ENCODE measurements at regions not wholly inside any gene's neighbourhood (a gene's known extent, or its start where the extent isn't known, plus 50 kb on each side); places are given as distances from the start of the nearest gene placed in this dataset.

GRCh38 chr1:98480271-98480670, 181.2 kb upstream of the SNX7 start:
- no peak for DNase-seq (ENCODE audit: low read depth)

DNA sequence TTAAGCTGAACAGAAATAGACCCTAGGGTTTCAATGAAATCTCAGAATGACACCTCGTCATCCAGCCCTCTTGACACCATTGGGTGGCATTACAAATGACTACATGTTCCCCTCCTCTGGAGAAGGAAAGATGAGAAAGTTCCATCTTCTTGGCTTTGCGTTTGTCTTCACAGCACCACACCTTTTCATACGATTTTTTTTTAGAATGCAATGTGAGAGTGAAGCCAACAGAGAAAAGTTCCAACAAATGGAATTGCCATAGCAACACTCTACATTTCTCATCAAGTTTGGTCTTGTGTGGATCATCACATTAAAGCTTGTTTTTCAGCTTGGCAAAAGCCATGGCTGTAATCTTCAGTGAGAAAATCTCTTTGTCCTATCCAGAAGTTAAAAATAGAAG, 183.4 kb upstream of the SNX7 start:
- DNase-seq (ENCODE audit: low read depth): no peak

GRCh38 chr1:98472878-98473277, 188.6 kb upstream of the SNX7 start:
- DNase-seq (ENCODE audit: low read depth): no peak

DNA sequence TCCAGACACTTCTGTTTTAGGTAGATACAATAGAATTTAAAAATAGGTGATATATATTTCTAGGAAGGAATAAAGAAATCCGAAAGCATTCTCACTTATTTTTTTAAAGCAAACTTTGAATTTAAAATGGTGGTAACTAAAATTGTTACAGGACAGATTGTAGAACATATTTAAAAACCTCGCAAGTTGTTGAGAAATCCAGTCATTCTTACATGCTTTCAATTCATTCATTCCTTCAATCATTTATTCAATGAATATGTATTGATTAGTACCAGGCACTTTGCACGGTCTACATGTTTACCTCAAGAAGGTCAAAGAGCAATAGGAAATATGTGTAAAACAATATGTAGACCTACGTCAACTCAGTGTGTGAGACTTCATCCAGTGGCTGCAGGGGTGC, 189.9 kb upstream of the SNX7 start:
- DNase-seq (ENCODE audit: low read depth): no peak

DNA sequence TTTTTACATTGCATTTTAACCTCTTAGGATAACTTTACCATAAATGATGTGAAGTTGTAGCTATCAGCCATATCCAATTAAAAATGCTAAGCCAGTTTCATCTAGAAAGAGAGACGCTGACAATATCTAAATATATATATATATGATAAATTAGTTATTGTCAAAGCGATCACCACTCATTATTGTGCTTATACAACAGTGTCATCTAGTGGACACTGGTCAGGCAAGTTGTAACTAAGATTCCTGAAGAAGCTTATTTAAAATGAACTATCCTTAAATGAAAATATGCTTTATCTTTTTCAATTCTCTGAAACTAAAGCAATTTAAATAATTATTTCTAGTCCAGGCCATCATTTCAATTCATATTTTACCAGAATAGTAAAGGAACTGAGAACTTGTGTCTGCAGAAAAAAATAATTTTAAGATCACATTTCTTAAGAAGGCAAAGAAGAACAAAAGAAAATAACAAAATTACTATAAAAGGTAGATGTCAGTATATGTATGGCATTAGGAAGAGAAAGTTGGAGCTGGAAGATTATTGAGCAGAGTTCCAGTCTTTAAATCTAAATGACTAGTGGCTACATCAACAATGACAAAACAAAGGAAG, 193.3 kb upstream of the SNX7 start:
- peak; percentile 45 for DNase-seq (ENCODE audit: low read depth)

- no peak for DNase-seq (ENCODE audit: low read depth)
Measured at GRCh38 chr1:98467586-98467985, 193.9 kb upstream of the SNX7 start.

- DNase-seq (ENCODE audit: low read depth): no peak
Measured at GRCh38 chr1:98467122-98467521, 194.4 kb upstream of the SNX7 start.

DNA sequence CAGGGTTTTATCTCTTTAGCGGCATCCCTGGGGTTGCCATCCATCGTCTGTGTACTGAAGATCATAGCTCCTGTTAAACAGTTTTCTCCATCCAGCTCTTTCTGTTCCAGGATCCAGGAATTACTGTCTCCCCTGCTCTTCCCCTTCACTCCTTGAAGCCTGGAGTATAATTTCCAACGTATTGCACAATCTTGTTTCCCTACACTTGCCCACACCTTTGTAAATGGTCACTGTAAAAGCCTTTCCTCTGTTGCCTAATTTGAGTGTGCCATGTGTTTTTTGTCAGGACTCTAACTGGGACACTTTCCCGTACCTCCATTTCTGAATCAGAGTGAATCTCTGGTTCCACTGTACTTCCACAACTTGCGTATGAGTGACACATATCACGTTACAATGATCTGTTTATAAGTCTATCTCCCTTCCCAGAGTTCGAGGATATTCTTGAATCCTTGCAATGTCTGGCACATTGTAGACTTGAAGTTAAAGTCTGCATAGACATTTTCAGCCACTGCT, 199.6 kb upstream of the SNX7 start:
- DNase-seq (ENCODE audit: low read depth): no peak

GRCh38 chr1:98460136-98460535, 201.4 kb upstream of the SNX7 start:
- DNase-seq (ENCODE audit: low read depth): no peak

DNA sequence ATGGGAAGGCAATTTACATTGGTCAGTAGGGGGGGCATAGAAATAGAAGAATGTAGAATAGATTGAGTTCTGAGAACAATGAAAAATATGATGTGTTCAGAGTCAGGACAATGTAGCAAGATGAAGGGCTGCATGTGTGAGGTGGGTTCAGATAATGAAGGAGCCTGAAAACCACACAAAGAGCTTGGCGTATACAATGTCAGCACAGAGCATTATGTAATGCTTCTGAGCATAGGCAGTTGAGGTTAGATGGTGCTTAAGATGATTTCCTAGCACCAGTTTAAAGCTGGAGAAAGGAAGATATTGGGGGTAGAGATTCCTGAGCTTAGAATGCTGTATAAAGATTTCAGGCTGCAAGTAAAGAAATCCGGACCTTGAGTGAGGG, 202.0 kb upstream of the SNX7 start:
- no peak for DNase-seq (ENCODE audit: low read depth)

GRCh38 chr1:98458511-98459485, 202.7 kb upstream of the SNX7 start:
- no peak for DNase-seq (ENCODE audit: low read depth)

GRCh38 chr1:98457248-98457647, 204.3 kb upstream of the SNX7 start:
- no peak for DNase-seq (ENCODE audit: low read depth)

DNA sequence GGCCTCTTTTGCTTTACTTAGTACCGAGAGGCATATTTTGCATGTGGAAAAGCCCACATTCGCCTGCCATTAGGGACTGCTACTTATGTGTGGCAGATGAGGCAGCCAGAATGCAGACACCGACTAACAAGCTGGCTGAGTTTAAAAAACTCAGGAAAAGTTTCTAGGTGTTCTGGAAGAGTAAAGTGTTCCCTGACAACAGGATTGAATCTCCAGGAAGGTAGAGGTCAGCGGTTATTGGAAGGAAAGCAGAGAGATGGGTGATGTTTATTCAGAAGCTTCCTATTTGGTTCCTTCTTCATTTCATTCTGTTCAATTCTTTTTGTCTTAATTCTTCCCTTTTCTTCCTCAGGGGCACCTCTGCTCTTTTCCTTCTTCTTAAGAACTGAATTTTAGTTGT, 206.9 kb upstream of the SNX7 start:
- no peak for DNase-seq (ENCODE audit: low read depth)

GRCh38 chr1:98453066-98453465, 208.5 kb upstream of the SNX7 start:
- DNase-seq (ENCODE audit: low read depth): no peak

GRCh38 chr1:98452162-98452561, 209.4 kb upstream of the SNX7 start:
- no peak for DNase-seq (ENCODE audit: low read depth)

GRCh38 chr1:98441281-98441680, 220.2 kb upstream of the SNX7 start:
- no peak for DNase-seq (ENCODE audit: low read depth)

DNA sequence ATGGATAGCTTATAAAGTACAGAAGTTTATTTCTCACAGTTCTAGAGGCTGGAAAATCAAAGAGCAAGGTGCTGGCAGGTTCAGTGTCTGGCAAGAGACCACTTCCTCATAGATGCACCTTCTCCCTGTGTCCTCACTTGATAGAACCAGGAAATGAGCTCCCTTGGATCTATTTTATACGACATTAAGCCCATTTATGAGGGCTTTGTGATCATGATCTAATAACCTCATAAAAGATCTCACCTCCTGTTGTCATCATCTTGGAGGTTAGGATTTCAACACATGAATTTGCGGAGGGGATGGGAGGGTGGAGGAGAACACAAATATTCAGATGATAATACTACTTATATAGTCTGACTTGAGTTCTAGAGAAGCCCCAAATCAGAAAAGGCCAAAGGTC, 222.1 kb upstream of the SNX7 start:
- no peak for DNase-seq (ENCODE audit: low read depth)

DNA sequence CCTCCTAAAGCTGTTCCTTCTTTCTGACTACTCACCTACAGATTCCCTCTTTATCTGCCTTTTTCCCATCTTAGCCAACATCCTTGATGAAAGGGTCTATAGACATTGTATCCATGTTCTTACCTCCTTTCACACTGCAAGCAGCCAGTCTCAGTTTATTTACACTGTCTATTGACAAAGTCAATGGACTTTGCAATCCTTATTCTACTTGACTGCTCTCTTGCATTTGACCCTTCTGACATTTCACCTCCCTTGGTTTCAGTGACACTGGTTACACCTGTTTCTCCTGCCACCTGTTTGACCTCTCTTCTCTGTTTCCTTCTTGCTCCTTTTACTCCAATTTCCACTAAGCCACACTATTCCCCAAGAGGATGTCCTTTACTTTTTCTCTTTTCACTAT, 224.0 kb upstream of the SNX7 start:
- DNase-seq (ENCODE audit: low read depth): no peak

DNA sequence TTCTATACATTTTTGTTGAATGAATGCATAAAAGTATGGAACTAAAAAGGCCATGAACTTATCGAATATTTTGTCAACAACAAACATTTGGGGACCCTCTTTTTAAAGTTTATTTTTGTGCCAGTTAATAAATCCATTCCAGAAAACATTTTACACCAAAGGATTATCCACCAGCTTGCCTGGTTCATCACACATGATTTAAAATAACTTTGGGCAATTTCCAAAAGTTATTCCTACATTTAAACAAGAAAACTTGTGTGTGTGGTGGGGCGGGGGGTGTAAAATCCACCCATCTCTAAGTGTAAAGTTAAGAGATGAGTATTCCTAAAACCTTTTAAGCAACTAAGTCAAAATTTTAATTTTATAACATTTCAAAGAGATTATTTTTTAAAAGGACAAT, 224.5 kb upstream of the SNX7 start:
- DNase-seq (ENCODE audit: low read depth): no peak

- no peak for DNase-seq (ENCODE audit: low read depth)
Measured at GRCh38 chr1:98429965-98430443, 231.5 kb upstream of the SNX7 start.

DNA sequence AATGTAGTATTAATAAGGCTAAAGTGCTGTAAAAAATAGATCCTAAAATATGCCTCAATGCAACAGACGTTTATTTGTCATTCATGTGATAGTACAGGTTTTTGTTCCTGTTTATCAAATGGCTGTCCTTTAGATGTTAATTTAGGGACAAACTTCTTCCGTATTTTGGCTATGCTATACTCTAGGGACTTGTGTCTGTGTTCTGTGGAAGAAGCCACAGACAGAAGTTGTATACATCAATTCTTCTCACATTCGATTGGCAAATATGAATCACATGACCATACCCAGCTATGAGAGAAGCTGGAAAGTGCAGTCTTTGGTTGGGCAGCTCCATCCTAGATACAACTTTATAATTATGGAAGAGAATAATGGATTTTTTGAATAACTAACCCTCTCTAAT, 232.7 kb upstream of the SNX7 start:
- no peak for DNase-seq (ENCODE audit: low read depth)

- DNase-seq (ENCODE audit: low read depth): no peak
Measured at GRCh38 chr1:98427664-98428063, 233.9 kb upstream of the SNX7 start.

DNA sequence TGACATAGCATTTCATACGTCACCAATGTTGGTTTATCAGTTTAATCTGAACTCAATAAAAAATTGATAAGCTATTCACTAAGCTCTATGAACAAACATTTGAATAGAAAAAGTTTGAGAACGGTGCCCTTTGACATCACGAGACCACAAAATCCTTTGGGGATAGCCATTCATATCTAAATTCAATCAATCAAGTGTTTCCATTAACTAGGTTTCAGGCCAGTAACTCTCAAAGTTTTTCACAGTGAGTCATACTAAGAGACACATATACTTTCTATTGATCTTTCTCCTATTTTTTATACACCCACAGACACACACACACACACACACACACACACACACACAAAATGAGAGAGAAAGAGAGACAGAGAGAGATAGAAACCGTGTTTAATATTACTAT, 235.4 kb upstream of the SNX7 start:
- no peak for DNase-seq (ENCODE audit: low read depth)

All from stromal cell of bone marrow (primary cell).